DMS153 treated with DMSO at 0.1 percent for 48 hours (cell line): ENCODE measurements at regions not wholly inside any gene's neighbourhood (a gene's known extent, or its start where the extent isn't known, plus 50 kb on each side); places are given as distances from the start of the nearest gene placed in this dataset.
A peak's percentile ranks its signal among the peaks of the same experiment; 100 is the strongest.
"Not testable (repeated sequence)": the region's sequence is repeated elsewhere in the genome, so short reads cannot be mapped to it uniquely, and the experiment has no call there.

ENCODE experiments used
- DNase-seq: peaks from one replicate; lab custom pipeline; 2025; ENCODE audit not compliant: unreplicated experiment; lab: John Stamatoyannopoulos, UW

DNA sequence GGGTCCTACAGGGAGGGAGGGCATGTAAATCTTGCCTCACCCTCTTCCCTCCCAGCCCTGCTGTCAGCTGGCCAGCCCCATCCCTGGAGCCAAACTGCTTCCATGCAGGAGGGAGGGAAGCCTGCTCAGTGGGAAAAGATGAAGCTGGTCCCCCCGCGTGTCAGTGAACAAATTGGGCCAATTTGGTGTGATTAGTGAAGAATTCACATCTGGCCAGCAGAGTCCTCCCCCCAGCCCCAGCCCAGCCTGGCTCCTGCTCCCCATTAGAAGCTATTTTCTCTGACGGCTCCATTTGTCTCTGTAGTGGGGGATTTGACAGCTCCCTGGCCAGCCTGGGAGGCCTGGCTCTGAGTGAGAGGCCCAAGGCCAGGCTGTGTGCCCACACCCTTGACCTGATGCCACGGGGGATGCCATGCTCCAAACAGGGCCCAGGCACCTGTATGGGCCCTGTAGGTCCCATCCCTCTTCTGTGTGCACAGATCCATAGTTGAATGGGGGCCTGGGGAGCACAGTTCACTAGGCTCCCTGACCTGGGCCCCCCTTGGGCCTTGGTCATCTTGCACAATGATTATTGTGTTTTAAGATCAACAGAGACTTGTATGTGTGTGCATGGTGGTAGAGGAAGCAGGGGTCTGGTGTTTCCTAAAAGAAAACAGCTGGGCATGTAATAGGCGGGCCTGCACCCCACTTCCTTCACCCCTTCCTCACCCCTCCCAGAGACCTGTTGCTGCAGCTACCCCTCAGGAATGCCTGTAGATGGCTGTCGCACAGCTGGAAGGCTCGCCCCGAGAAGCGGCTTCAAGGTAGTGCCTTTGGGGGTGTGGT lies 50.7 kb upstream of the TAC4 start:
- DNase-seq = no peak

- DNase-seq = no peak
Observed at GRCh38 chr17:49899191-49899485, 51.3 kb upstream of the TAC4 start.

- no peak for DNase-seq
Observed at GRCh38 chr17:49899588-49899987, 51.7 kb upstream of the TAC4 start.

GRCh38 chr17:49900801-49901200 lies 52.9 kb upstream of the TAC4 start:
- not testable (repeated sequence) for DNase-seq

DNA sequence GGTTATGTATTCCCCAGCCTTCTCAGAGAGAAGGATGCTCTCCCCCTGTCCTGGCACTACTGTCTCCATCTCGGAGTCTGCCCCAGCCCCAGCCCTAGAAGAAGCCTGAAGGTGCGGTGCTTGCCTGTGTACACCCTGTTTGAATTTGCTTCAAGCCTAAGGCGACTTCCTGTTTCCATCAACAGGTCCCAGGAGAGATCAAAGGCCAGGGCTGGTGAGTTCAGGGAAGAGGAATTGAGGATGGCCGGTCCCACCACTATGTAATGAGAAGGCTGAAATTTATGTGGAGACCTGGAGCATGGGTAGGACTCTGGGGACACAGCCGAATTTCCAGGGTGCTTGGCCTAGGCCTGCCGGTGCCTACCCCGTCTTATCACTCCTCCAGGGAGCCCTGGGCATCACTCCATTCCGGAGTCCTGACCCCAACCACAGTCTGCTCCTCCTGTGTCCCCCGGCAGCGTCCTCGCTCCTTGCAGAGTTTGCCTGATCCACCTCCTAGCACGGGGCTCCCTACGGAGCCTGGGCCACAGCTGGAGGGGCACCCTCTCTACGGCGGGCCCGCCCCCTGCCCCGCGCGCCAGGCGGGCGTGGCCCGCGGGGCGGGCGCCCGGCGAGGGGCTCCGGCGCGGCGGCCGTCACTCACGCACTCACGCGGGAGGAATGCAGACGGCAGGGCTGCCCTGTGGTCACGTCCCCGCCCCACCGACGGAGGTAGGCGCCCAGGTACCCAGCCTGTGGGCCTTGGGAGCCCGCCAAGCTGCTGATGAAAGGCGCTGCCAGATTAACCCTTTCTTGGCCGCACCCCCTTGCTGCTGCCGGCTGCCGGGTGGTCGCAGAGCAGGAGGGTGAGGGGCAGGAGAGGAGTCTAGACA lies 53.8 kb upstream of the TAC4 start:
- peak; percentile 20 for DNase-seq

DNA sequence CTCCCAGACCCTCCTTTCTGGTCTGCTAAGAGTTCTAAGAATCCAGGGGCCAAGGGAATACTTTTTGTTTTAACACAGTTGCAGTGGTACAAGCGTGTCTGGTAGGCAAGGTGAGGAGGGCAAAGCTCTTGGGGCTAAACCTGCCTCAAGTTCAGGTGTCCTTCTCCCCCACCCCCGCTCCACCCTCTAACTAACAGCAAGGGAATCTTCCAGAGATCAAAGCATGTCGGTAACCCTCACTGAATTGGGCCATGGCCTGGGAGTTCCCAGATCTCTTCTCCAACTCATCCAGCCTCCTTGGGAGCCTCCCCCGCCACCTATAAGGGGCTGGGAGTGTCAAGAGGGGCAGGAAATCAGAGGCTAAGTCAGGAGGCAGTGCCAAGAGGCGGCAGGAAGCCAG lies 55.7 kb upstream of the TAC4 start:
- no peak for DNase-seq

GRCh38 chr17:49904893-49905292 lies 57.0 kb upstream of the TAC4 start:
- DNase-seq = no peak

DNA sequence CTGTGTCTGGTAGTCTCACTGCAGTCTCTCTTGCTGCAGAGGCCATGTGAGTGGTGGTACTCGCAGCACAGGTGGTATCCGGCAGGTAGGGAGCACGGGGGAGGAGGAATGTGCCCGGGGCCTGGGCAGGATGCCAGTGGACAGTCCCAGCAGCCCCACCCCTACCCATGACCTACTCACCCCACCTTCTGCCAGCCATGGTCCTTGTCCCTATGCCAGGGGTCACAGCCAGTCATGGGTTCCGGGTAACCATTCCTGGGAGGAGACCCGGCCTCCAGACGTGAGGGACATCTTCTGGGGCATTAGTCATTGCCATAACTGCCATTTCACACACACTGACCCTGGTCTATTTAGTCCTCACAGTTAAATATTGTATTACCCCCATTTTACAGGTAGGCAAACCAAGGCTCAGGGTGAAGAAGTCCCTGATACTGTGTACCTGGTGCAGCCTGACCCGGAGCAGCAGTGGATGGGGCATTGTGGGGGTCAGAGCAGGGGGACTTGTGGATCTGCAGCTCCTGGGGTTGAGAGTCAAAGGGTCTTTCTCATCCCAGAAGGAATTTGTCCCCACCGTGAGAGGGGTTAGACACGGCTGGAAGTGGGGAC lies 58.8 kb upstream of the TAC4 start:
- no peak for DNase-seq

GRCh38 chr17:49907279-49907678 lies 59.4 kb upstream of the TAC4 start:
- DNase-seq = no peak

DNA sequence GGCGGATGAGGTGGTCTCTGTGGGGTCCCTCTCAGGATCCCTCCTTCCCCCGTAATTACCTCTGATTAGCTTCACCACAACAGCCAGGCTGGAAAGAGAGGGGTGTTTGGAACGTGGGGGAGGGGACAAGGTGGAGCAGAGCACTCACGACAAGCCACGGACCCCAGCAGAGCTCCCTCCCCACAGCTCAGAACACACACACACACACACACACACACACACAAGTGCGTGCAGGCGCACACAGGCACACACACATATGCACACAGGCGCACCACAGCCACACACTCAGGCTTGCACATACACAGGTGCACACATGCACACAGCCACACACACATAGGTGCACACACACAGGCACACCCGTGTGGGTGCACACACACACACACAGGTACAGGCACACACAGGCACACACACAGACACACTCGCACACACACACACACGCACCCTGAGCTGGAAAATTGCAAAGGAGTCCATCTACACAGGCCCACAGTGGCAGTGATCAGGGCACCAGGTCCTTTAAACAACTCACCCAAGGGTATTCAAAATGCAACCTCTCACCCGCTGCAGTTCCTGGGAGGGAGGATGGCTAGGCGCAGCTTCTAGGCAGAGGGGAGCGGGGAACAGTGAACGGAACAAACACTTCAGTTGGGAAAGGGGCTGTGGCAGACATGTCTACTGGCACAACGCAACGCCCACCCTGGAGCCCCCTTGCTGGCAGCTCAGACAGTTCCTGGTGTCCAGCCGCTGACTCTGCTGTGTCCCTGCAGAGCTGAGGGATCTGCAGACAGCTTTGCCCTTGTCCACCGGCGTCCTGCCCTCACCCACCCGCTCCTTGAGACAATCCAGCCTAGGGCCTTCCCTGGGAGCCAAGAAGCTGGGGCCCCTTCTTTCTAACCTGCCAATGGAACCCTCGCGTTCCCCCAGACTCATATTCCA lies 59.9 kb upstream of the DLX4 start:
- no peak for DNase-seq

- no peak for DNase-seq
Observed at GRCh38 chr17:49910094-49910857, 58.7 kb upstream of the DLX4 start.

DNA sequence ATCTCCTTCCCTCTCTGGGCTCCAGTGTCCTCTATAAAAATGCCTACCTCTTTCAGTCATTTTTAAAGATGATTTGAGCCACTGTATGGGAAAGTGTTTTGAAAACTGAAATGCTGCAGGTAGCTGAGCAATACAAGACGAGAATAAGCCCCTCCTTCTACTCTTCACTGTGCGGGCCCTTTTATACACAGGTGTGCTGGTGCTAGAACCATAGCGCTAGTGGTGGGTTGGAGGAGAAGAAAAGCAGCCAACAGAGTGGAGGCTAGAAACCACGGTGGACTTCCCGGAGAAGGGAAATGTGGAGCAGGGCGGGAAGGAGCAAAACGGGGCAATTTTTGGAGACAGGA lies 58.2 kb upstream of the DLX4 start:
- DNase-seq = no peak

DNA sequence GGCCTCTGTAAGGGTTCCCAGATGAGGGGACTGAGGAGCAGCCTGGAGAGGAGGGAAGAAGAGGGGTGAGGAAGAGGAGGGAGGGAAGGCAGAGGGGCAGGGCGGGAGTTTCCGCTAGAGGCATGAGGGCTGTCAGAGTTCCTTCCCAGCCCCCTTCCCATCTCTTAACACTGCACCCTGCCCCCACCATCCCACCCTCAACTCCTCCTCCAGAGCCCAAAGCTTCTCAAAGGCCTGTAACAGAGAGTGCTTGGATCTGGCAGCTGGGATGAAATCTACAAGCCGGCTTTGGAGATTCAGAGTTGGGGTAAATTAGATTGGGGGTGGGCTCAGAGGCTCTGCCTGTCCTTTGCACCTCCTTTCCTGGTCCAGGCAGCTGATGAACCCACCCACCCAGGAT lies 57.3 kb upstream of the DLX4 start:
- DNase-seq = no peak

GRCh38 chr17:49913226-49914095 lies 55.5 kb upstream of the DLX4 start:
- no peak for DNase-seq

DNA sequence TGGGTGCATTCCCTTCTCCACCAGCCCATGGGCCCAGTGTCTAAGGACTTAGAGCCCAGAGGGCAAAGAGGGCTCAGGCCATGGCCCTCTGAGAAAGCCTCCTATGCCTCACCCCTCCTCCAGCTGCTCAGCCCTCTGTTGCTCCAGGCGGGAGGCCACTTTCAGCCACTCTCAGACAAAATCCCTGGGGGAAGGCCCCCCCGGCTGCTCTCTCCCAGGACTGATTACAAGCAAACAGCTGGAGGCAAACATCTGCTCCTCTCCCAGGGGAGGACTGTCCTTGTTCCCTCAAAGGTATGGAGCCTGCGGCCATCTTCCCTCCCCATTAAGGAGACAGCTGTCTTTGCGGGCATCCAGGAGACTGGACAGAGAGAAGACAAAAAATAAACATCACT lies 54.9 kb upstream of the DLX4 start:
- no peak for DNase-seq

DNA sequence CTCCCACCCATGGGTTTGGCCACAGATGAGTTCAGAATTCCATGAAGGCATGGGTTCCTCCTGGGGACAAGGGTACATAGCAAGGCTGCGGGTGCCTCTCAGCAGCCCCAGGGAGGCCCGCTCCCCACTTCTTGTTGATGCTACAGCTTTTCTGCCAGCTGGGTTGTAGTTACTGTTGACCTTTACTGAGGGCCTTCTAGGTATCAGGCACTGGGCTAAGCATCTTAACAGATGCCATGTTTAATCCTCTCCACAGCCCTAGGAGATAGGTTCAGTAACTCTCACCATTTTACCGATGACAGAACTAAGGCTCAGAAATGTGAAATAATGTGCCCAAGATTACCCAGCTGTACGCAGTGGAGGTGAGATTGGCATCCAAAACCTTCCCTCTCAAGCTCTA lies 54.3 kb upstream of the DLX4 start:
- DNase-seq = no peak

- DNase-seq = no peak
Observed at GRCh38 chr17:49915260-49915659, 53.7 kb upstream of the DLX4 start.

GRCh38 chr17:49915670-49916069 lies 53.3 kb upstream of the DLX4 start:
- DNase-seq = no peak

DNA sequence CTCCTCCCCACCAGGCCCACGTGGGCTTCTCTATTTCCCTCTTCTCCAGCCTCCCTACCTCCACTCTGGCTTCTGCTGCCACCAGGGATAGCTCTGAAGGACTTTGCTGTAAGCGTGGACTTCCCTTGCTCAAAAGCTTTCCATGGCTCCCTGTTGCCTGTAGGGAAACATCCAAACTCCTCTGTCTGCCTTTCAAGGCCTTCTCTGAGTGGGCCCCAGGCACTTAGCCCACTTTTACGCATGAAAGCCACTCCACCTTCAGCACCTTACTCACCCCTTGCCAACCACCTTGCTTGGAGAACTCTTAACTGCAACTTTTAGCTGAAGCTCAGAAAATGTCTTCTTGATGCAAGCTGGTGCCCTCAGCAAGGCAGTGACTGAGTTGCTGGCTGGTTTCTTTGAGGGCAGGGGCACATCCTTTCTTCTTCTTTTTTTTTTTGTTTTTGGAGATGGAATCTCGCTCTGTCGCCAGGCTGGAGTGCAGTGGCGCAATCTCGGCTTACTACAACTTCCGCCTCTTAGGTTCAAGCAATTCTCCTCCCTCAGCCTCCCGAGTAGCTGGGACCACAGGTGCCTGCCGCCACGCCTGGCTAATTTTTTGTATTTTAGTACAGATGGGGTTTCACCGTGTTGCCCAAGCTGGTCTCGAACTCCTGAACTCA lies 52.0 kb upstream of the DLX4 start:
- no peak for DNase-seq
